ENCODE measurements at regions not wholly inside any gene's neighbourhood (a gene's known extent, or its start where the extent isn't known, plus 50 kb on each side); places are given as distances from the start of the nearest gene placed in this dataset.

DNA sequence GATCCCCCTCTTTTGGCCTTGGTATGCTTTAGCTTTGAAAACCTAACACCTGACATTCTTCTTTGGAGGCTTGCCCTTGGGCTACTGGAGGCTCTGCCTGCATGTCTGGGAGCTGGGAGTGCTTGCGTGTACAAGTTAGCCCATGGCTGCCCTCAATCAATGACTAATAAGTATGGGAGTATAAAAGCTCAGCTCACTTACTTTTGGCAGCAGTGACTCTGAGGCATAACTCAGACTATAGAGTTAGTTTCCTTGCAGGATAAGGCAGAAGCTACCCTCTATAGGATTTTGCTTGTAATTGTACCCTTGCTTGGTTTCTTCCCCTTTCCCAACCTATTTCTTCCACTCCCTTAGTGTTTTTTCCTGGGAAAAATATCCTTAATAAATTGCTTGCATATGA lies 247.9 kb downstream of the PPP1R2C start:
- TF ChIP-seq, protein P1, sequence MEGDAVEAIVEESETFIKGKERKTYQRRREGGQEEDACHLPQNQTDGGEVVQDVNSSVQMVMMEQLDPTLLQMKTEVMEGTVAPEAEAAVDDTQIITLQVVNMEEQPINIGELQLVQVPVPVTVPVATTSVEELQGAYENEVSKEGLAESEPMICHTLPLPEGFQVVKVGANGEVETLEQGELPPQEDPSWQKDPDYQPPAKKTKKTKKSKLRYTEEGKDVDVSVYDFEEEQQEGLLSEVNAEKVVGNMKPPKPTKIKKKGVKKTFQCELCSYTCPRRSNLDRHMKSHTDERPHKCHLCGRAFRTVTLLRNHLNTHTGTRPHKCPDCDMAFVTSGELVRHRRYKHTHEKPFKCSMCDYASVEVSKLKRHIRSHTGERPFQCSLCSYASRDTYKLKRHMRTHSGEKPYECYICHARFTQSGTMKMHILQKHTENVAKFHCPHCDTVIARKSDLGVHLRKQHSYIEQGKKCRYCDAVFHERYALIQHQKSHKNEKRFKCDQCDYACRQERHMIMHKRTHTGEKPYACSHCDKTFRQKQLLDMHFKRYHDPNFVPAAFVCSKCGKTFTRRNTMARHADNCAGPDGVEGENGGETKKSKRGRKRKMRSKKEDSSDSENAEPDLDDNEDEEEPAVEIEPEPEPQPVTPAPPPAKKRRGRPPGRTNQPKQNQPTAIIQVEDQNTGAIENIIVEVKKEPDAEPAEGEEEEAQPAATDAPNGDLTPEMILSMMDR (IDR thresholded peaks at IDR 0.05; ENCODE audit: low read depth, low read length) = no peak; the same call in 1 of the 2 replicates
- Histone ChIP-seq H3K9me3 (ENCODE audit: control insufficient read depth, insufficient read depth, low read length) (no peaks in the 10 kb centered on the region), H3K27me3 (ENCODE audit: control insufficient read depth, insufficient read depth, low read length) (no peaks in the 10 kb centered on the region), H3K4me3 (ENCODE audit: low read depth, low read length) (no peak overlapping the region), H3K27ac (ENCODE audit: low read depth, low read length) (no peak overlapping the region)
- CTCF ChIA-PET = no interaction called here
- DNase-seq (ENCODE audit: low read depth, low spot score) = no peak
- POLR2A ChIA-PET = no interaction called here

GRCh38 chrX:42524379-42524778 lies 253.6 kb downstream of the PPP1R2C start:
- CTCF ChIA-PET = no interaction called here
- no peaks in the 10 kb centered on the region for H3K27me3 ChIP-seq (ENCODE audit: control insufficient read depth, insufficient read depth, low read length)
- no peak overlapping the region for H3K4me3 ChIP-seq (ENCODE audit: low read depth, low read length)
- POLR2A ChIA-PET = no interaction called here
- H3K27ac ChIP-seq (ENCODE audit: low read depth, low read length) = no peak overlapping the region
- TF ChIP-seq, protein P1 (IDR thresholded peaks at IDR 0.05; ENCODE audit: low read depth, low read length) = no peak
- DNase-seq (ENCODE audit: low read depth, low spot score) = no peak
- no peaks in the 10 kb centered on the region for H3K9me3 ChIP-seq (ENCODE audit: control insufficient read depth, insufficient read depth, low read length)

DNA sequence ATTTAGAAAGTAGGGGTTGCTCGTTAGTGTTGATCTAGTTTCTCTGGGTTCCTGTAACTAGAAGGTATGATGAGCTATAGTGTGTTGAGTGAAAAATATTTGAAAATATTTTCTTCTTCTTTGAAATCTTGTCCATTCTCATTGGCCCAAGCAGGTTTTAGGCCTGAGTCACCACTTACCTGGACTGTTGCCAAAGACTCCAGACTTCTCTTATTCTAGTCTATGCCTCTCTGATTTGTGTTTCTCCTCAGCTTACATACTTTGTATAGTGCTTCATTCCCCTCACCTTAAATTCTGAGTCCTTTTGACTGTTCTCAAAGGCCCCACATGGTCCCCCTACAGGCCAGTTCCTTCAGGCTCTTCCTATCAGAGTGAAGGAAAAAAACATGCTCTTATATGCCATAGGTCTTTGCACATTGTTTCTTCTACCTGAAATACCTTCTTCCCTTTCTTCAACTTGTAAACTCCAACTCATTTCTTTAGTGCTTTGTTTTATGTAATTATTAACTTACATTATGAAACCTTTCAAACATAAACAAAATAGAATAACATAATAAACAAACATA lies 258.2 kb downstream of the PPP1R2C start:
- no peaks in the 10 kb centered on the region for H3K27me3 ChIP-seq (ENCODE audit: control insufficient read depth, insufficient read depth, low read length)
- H3K4me3 ChIP-seq (ENCODE audit: low read depth, low read length) = no peak overlapping the region
- DNase-seq (ENCODE audit: low read depth, low spot score) = no peak
- no peak overlapping the region for H3K27ac ChIP-seq (ENCODE audit: low read depth, low read length)
- ChIA-PET POLR2A (no interaction called here), CTCF (no interaction called here)
- TF ChIP-seq, protein P1 (IDR thresholded peaks at IDR 0.05; ENCODE audit: low read depth, low read length) = peak; percentile 19; the same call in 1 of the 2 replicates
- no peaks in the 10 kb centered on the region for H3K9me3 ChIP-seq (ENCODE audit: control insufficient read depth, insufficient read depth, low read length)

GRCh38 chrX:42515939-42516338 lies 262.0 kb downstream of the PPP1R2C start:
- Histone ChIP-seq H3K4me3 (ENCODE audit: low read depth, low read length) (no peak overlapping the region), H3K27me3 (ENCODE audit: control insufficient read depth, insufficient read depth, low read length) (no peaks in the 10 kb centered on the region), H3K27ac (ENCODE audit: low read depth, low read length) (no peak overlapping the region), H3K9me3 (ENCODE audit: control insufficient read depth, insufficient read depth, low read length) (no peaks in the 10 kb centered on the region)
- DNase-seq (ENCODE audit: low read depth, low spot score) = no peak
- ChIA-PET CTCF (no interaction called here), POLR2A (no interaction called here)
- TF ChIP-seq, protein P1 (IDR thresholded peaks at IDR 0.05; ENCODE audit: low read depth, low read length) = no peak

DNA sequence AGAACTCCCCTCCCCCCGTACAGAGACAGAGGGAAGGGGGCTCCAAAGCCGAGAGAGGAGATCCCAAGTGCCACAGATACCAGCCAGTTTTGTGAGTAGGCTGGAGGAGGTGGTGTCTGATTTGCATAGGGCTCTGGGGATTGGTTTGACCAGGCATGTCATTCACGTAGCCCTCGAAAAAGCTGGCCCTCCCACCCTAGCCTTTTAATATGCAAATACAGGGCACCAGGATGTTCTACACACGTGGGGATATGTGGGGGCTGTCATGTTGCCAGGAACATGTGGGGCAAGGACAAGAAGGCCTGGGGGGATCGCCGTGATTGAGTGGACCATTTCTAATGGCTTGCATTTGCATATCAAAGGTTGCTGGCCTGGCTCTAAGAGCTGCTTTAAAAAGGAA lies 272.9 kb downstream of the PPP1R2C start:
- POLR2A ChIA-PET = no interaction called here
- H3K9me3 ChIP-seq (ENCODE audit: control insufficient read depth, insufficient read depth, low read length) = no peaks in the 10 kb centered on the region
- no peak overlapping the region for H3K27ac ChIP-seq (ENCODE audit: low read depth, low read length)
- TF ChIP-seq, protein P1 (IDR thresholded peaks at IDR 0.05; ENCODE audit: low read depth, low read length) = no peak
- CTCF ChIA-PET = no interaction called here
- DNase-seq (ENCODE audit: low read depth, low spot score) = no peak
- H3K27me3 ChIP-seq (ENCODE audit: control insufficient read depth, insufficient read depth, low read length) = no peaks in the 10 kb centered on the region
- H3K4me3 ChIP-seq (ENCODE audit: low read depth, low read length) = no peak overlapping the region

Data from AG04450 (cell line).